Endothelial cell (in vitro differentiated cells): ENCODE measurements at regions not wholly inside any gene's neighbourhood (a gene's known extent, or its start where the extent isn't known, plus 50 kb on each side); places are given as distances from the start of the nearest gene placed in this dataset.

Experiments used
- DNase-seq: peaks from one replicate; pipeline ENCODE4 v3.0.0; 2021; ENCODE audit warnings: low spot score
- H3K27ac Mint-ChIP-seq: one replicate; pipeline ENCODE4 v1.8.0; 2021; ENCODE audit warnings: mixed read lengths, inconsistent platforms; ENCODE audit not compliant: unreplicated experiment
- H3K27me3 Mint-ChIP-seq: one replicate; pipeline ENCODE4 v1.8.0; 2021; ENCODE audit warnings: mild to moderate bottlenecking, moderate library complexity, mixed read lengths, inconsistent platforms; ENCODE audit not compliant: unreplicated experiment
- H3K36me3 Mint-ChIP-seq: one replicate; pipeline ENCODE4 v1.8.0; 2021; ENCODE audit warnings: mild to moderate bottlenecking, low read depth, mixed read lengths, inconsistent platforms; ENCODE audit not compliant: unreplicated experiment
- H3K4me1 Mint-ChIP-seq: one replicate; pipeline ENCODE4 v1.8.0; 2021; ENCODE audit warnings: mild to moderate bottlenecking, mixed read lengths, inconsistent platforms; ENCODE audit not compliant: unreplicated experiment
- H3K4me3 Mint-ChIP-seq: one replicate; pipeline ENCODE4 v1.8.0; 2021; ENCODE audit warnings: mild to moderate bottlenecking, mixed read lengths, inconsistent platforms; ENCODE audit not compliant: unreplicated experiment
- H3K9me3 Mint-ChIP-seq: one replicate; pipeline ENCODE4 v1.8.0; 2021; ENCODE audit warnings: mixed read lengths, inconsistent platforms; ENCODE audit not compliant: unreplicated experiment
- TF ChIP-seq, protein P1 (sequence below): fragments of 200-600 bp; sonication (generic); IDR thresholded peaks from one replicate; pipeline ENCODE4 v1.5.0; 2021; ENCODE audit warnings: antibody characterized with exemption; ENCODE audit not compliant: unreplicated experiment

DNA sequence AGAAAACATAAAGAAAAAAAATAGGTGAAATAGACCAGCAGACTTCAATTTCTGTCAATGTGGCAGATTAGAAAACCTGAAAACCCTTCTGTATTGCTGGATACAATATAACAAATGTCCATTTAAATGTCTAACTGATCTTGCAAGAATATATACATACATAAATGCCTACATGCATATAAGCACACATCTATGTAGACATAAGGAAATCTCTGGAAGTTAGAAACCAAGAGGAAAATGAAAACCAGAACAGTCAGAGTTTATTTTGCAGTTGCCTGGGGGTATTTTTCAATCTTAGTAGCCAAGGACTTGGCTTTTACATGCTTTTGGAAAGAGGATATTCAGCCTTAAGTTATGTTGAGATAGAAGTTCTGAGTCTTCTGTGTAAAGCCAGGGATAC is 184.0 kb downstream of the RPS12 start:
- H3K27me3 Mint-ChIP-seq: peaks cover 1% of the 10 kb centered on the region
- no peak overlapping the region for H3K27ac Mint-ChIP-seq
- TF ChIP-seq, protein P1, sequence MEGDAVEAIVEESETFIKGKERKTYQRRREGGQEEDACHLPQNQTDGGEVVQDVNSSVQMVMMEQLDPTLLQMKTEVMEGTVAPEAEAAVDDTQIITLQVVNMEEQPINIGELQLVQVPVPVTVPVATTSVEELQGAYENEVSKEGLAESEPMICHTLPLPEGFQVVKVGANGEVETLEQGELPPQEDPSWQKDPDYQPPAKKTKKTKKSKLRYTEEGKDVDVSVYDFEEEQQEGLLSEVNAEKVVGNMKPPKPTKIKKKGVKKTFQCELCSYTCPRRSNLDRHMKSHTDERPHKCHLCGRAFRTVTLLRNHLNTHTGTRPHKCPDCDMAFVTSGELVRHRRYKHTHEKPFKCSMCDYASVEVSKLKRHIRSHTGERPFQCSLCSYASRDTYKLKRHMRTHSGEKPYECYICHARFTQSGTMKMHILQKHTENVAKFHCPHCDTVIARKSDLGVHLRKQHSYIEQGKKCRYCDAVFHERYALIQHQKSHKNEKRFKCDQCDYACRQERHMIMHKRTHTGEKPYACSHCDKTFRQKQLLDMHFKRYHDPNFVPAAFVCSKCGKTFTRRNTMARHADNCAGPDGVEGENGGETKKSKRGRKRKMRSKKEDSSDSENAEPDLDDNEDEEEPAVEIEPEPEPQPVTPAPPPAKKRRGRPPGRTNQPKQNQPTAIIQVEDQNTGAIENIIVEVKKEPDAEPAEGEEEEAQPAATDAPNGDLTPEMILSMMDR: no peak
- no peaks in the 10 kb centered on the region for H3K36me3 Mint-ChIP-seq
- no peak overlapping the region for H3K4me3 Mint-ChIP-seq
- DNase-seq: no peak
- H3K9me3 Mint-ChIP-seq: no peaks in the 10 kb centered on the region
- H3K4me1 Mint-ChIP-seq: peaks cover 2% of the 10 kb centered on the region

- H3K9me3 Mint-ChIP-seq: no peaks in the 10 kb centered on the region
- H3K4me1 Mint-ChIP-seq: peaks cover 2% of the 10 kb centered on the region
- no peak overlapping the region for H3K4me3 Mint-ChIP-seq
- H3K27ac Mint-ChIP-seq: no peak overlapping the region
- DNase-seq: no peak
- H3K27me3 Mint-ChIP-seq: peaks cover 1% of the 10 kb centered on the region
- TF ChIP-seq, protein P1: no peak
- H3K36me3 Mint-ChIP-seq: no peaks in the 10 kb centered on the region
Observed at GRCh38 chr6:133001040-133001565, 186.7 kb downstream of the RPS12 start.

- DNase-seq: no peak
- Mint-ChIP-seq H3K36me3 (no peaks in the 10 kb centered on the region), H3K27ac (no peak overlapping the region), H3K4me3 (no peak overlapping the region), H3K27me3 (no peaks in the 10 kb centered on the region), H3K4me1 (peaks cover under 1% of the 10 kb centered on the region), H3K9me3 (no peaks in the 10 kb centered on the region)
- TF ChIP-seq, protein P1: no peak
Observed at GRCh38 chr6:133004304-133004884, 190.0 kb downstream of the RPS12 start.

DNA sequence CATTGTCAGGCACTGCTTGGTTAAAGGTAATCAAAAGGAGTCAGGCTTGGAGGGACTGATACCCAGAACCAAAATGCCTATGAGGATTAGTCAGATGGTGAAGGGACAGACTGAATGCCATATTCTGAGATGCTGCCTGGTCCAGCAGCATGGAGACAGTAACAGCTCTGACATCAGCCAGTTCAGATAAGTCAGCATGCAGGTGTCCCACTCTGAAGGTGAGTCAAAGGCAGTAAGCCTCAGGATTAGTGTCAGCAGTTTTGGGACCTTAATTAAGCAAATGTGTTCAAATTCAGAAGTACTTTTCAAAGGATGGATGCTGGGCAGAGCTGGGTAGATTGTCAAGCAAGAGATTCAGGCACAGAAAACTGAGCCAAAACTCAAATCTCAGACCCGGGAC is 198.4 kb downstream of the RPS12 start:
- no peaks in the 10 kb centered on the region for H3K36me3 Mint-ChIP-seq
- H3K27ac Mint-ChIP-seq: no peak overlapping the region
- TF ChIP-seq, protein P1: no peak
- no peaks in the 10 kb centered on the region for H3K9me3 Mint-ChIP-seq
- DNase-seq: no peak
- H3K4me3 Mint-ChIP-seq: no peak overlapping the region
- no peaks in the 10 kb centered on the region for H3K27me3 Mint-ChIP-seq
- peaks cover 6% of the 10 kb centered on the region for H3K4me1 Mint-ChIP-seq

DNA sequence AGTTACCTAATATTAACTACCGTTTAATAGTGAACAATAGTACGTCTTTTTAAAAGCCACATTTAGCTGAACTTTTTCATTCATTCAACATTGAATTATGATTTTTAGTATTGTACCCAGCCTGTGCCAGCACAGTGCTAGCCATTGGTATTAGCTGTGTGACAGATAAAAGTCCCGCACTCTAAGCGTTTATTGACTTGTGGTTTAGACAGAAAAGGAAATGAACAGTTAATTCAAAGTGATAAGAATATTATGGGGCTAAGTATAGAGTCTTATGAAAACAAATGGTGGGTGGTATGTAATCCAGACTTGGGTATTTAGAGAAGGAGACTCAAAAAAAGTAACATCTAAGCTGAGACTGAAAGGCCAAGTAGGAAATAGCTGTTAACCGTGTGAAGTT is 202.3 kb downstream of the RPS12 start:
- no peaks in the 10 kb centered on the region for H3K9me3 Mint-ChIP-seq
- no peak overlapping the region for H3K27ac Mint-ChIP-seq
- no peak for DNase-seq
- no peaks in the 10 kb centered on the region for H3K27me3 Mint-ChIP-seq
- no peaks in the 10 kb centered on the region for H3K36me3 Mint-ChIP-seq
- H3K4me1 Mint-ChIP-seq: peaks cover 6% of the 10 kb centered on the region
- no peak overlapping the region for H3K4me3 Mint-ChIP-seq
- TF ChIP-seq, protein P1: no peak
